ENCODE measurements at regions not wholly inside any gene's neighbourhood (a gene's known extent, or its start where the extent isn't known, plus 50 kb on each side); places are given as distances from the start of the nearest gene placed in this dataset.

- TF ChIP-seq CTCF (IDR thresholded peaks at IDR 0.05; ENCODE audit: extremely low read depth in 1 of 2, insufficient read depth in 1 of 2, low read depth in 1 of 2, low read length in 2 of 2) (no peak), POLR2A (IDR thresholded peaks at IDR 0.05; ENCODE audit: low read depth, low read length) (no peak), FOS (IDR thresholded peaks at IDR 0.05; ENCODE audit: borderline replicate concordance, insufficient read depth, low read length) (no peak), EZH2 (IDR thresholded peaks at IDR 0.05; ENCODE audit: borderline replicate concordance, low read depth, low read length, severe bottlenecking) (no peak)
These were observed 274.1 kb upstream of the CHRM3 start for GRCh38 chr1:239112101-239112935.

All from endothelial cell of umbilical vein (primary cell).